Neural cell (in vitro differentiated cells): ENCODE measurements at regions not wholly inside any gene's neighbourhood (a gene's known extent, or its start where the extent isn't known, plus 50 kb on each side); places are given as distances from the start of the nearest gene placed in this dataset.

Experiments used
- small RNA-seq, 3 experiments: library from RNA; depleted of rRNA; stranded (forward); fragments of <200 nt; gene quantifications; one replicate each; pipeline ENCODE3, GENCODE V24; 2012

Small RNAs in the stretch of these regions (small RNA-seq; reads per million reads assigned to genes)
- 0 reads per million in 3 experiments for gene MIR6078
- 0 reads per million in 3 experiments for gene RNU6-163P
